ENCODE measurements at regions not wholly inside any gene's neighbourhood (a gene's known extent, or its start where the extent isn't known, plus 50 kb on each side); places are given as distances from the start of the nearest gene placed in this dataset.

GRCh38 chr4:15314974-15315373 is 112.9 kb upstream of the C1QTNF7 start:
- no peak overlapping the region for H3K27ac ChIP-seq (ENCODE audit: low read length)

DNA sequence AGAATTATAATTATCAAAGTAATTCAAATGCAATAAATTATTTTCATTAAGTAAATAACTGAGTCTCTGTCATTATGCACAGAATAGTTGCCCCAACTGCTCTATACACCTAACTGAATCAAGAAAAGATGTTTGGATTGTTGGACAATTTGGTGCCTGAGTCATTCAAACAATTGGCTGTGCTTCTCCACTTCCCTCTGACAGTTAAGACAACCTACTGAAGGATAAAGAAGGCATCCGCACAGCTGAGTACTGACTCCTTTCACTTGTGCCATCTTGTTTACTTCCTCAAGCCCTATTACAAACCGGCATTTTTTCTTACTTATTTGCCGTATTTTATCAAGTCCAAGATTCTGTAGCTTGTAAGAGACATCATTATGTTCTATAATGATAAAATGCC is 110.6 kb upstream of the C1QTNF7 start:
- WGBS (ENCODE audit: insufficient coverage) = 60% methylated on average over 1 of the region's 3 CpGs
- Histone ChIP-seq H3K27ac (ENCODE audit: low read length) (no peak overlapping the region), H3K9me3 (replicated peaks; ENCODE audit: control insufficient read depth, low read depth, low read length) (no peaks in the 10 kb centered on the region)

More at GRCh38 chr4:15314974-15315373, 112.9 kb upstream of the C1QTNF7 start:
- H3K36me3 ChIP-seq (ENCODE audit: control insufficient read depth, insufficient read depth, low read length) = no peaks in the 10 kb centered on the region
- no peak for DNase-seq
- H3K4me3 ChIP-seq (ENCODE audit: low read length) = no peak overlapping the region
- WGBS (ENCODE audit: insufficient coverage) = no CpG with 5 or more reads among the region's 3 CpGs
- H3K4me1 ChIP-seq (ENCODE audit: control insufficient read depth, insufficient read depth, low read length) = no peaks in the 10 kb centered on the region
- H3K9me3 ChIP-seq (replicated peaks; ENCODE audit: control insufficient read depth, low read depth, low read length) = no peaks in the 10 kb centered on the region
- H3K27me3 ChIP-seq (ENCODE audit: control insufficient read depth, insufficient read depth, low read length) = no peaks in the 10 kb centered on the region

GRCh38 chr4:15318621-15319348 is 109.0 kb upstream of the C1QTNF7 start:
- no peaks in the 10 kb centered on the region for H3K27me3 ChIP-seq (ENCODE audit: control insufficient read depth, insufficient read depth, low read length)
- WGBS (ENCODE audit: insufficient coverage) = 67% methylated on average over 1 of the region's 4 CpGs
- DNase-seq = no peak
- H3K4me3 ChIP-seq (ENCODE audit: low read length) = no peak overlapping the region
- H3K36me3 ChIP-seq (ENCODE audit: control insufficient read depth, insufficient read depth, low read length) = no peaks in the 10 kb centered on the region
- H3K27ac ChIP-seq (ENCODE audit: low read length) = no peak overlapping the region
- peaks cover 2% of the 10 kb centered on the region for H3K4me1 ChIP-seq (ENCODE audit: control insufficient read depth, insufficient read depth, low read length)
- no peaks in the 10 kb centered on the region for H3K9me3 ChIP-seq (replicated peaks; ENCODE audit: control insufficient read depth, low read depth, low read length)

More for the DNA sequence above, 110.6 kb upstream of the C1QTNF7 start:
- Histone ChIP-seq H3K4me3 (ENCODE audit: low read length) (no peak overlapping the region), H3K4me1 (ENCODE audit: control insufficient read depth, insufficient read depth, low read length) (peaks cover 2% of the 10 kb centered on the region), H3K27me3 (ENCODE audit: control insufficient read depth, insufficient read depth, low read length) (no peaks in the 10 kb centered on the region), H3K36me3 (ENCODE audit: control insufficient read depth, insufficient read depth, low read length) (no peaks in the 10 kb centered on the region)
- DNase-seq = no peak

GRCh38 chr4:15320121-15320678 is 107.6 kb upstream of the C1QTNF7 start:
- Histone ChIP-seq H3K27ac (ENCODE audit: low read length) (no peak overlapping the region), H3K9me3 (replicated peaks; ENCODE audit: control insufficient read depth, low read depth, low read length) (no peaks in the 10 kb centered on the region), H3K4me1 (ENCODE audit: control insufficient read depth, insufficient read depth, low read length) (peaks cover 2% of the 10 kb centered on the region), H3K36me3 (ENCODE audit: control insufficient read depth, insufficient read depth, low read length) (no peaks in the 10 kb centered on the region), H3K4me3 (ENCODE audit: low read length) (no peak overlapping the region), H3K27me3 (ENCODE audit: control insufficient read depth, insufficient read depth, low read length) (no peaks in the 10 kb centered on the region)
- WGBS (ENCODE audit: insufficient coverage) = no CpG with 5 or more reads among the region's 1 CpG
- DNase-seq = no peak

- no peaks in the 10 kb centered on the region for H3K36me3 ChIP-seq (ENCODE audit: control insufficient read depth, insufficient read depth, low read length)
- H3K27ac ChIP-seq (ENCODE audit: low read length) = no peak overlapping the region
- WGBS (ENCODE audit: insufficient coverage) = 64% methylated on average over 1 of the region's 3 CpGs
- peaks cover 2% of the 10 kb centered on the region for H3K4me1 ChIP-seq (ENCODE audit: control insufficient read depth, insufficient read depth, low read length)
- DNase-seq = no peak
- no peaks in the 10 kb centered on the region for H3K9me3 ChIP-seq (replicated peaks; ENCODE audit: control insufficient read depth, low read depth, low read length)
- H3K4me3 ChIP-seq (ENCODE audit: low read length) = no peak overlapping the region
- H3K27me3 ChIP-seq (ENCODE audit: control insufficient read depth, insufficient read depth, low read length) = no peaks in the 10 kb centered on the region
These were observed 105.8 kb upstream of the C1QTNF7 start for GRCh38 chr4:15322006-15322405.

GRCh38 chr4:15325987-15326386 is 101.8 kb upstream of the C1QTNF7 start:
- Histone ChIP-seq H3K4me1 (ENCODE audit: control insufficient read depth, insufficient read depth, low read length) (peaks cover 5% of the 10 kb centered on the region), H3K9me3 (replicated peaks; ENCODE audit: control insufficient read depth, low read depth, low read length) (no peaks in the 10 kb centered on the region), H3K27me3 (ENCODE audit: control insufficient read depth, insufficient read depth, low read length) (no peaks in the 10 kb centered on the region), H3K36me3 (ENCODE audit: control insufficient read depth, insufficient read depth, low read length) (no peaks in the 10 kb centered on the region), H3K27ac (ENCODE audit: low read length) (no peak overlapping the region), H3K4me3 (ENCODE audit: low read length) (no peak overlapping the region)
- 40% methylated on average over 2 of the region's 5 CpGs for WGBS (ENCODE audit: insufficient coverage)
- DNase-seq = no peak

DNA sequence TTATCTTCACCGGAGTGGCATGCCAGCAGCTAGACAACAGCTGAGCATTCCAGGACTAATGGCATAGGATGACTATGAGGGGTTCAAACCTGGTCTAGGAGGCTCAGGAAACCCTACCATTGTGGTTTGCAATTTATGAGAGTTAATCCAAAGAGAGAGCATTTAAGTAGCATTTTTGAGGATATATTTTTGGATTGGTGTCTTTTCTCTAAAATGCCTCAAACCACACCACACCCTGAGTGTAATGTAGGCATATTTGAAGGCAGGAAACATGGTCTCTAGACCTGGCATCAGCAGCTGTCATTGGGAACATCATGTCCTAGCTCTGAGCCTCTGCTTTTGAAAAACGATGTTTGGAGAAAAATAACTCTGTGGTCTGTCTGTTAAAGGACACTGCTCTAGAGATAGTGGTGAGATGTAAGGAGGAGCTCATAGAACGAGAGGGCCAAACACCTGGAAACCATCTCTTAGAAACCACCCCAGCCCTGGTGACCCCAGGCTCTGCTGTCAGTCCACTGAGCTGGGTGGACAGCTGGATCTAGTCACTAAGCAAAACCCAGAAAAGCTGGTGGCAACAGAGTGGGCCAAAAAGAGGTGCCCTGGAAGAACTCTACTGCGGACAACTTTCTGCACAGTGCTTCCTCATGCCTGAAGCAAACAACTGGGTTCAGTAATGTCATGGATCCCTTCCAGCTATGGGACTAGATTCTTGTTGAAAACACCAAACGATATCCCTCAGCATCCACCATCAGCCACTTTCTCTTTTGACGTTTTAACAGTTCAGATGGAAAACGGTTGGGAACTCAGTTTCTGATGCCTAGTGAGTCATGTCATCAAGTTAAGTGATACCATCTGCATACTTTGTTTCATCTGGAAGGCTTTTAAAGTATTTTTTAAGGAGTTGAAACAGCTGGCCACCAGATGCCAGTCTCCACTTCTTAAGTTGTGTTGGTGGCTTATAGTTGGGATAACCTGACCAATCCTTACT is 100.2 kb upstream of the C1QTNF7 start:
- H3K27ac ChIP-seq (ENCODE audit: low read length) = no peak overlapping the region
- H3K4me1 ChIP-seq (ENCODE audit: control insufficient read depth, insufficient read depth, low read length) = peaks cover 3% of the 10 kb centered on the region
- peak; percentile 24 for DNase-seq
- H3K9me3 ChIP-seq (replicated peaks; ENCODE audit: control insufficient read depth, low read depth, low read length) = no peaks in the 10 kb centered on the region
- no peaks in the 10 kb centered on the region for H3K27me3 ChIP-seq (ENCODE audit: control insufficient read depth, insufficient read depth, low read length)
- WGBS (ENCODE audit: insufficient coverage) = 89% methylated on average over 1 of the region's 7 CpGs
- no peaks in the 10 kb centered on the region for H3K36me3 ChIP-seq (ENCODE audit: control insufficient read depth, insufficient read depth, low read length)
- no peak overlapping the region for H3K4me3 ChIP-seq (ENCODE audit: low read length)

DNA sequence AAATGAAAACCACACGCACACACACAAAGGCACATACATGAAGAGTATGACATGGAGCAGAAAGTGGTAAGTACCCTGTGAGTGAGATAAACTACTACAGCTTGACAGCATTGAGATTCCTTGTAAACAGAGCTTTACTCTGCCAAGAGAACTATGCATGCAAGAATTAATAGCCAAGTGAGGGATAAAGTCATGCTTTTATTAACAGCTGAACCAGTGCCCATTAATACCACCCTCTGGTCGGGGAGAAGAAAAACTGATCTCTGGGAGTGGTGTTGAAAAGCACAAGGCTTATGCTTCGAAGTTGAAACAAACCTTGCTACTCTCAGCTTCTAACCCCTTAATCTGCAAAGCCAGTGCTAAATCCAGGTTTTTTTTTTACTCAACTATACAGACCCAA is 95.9 kb upstream of the C1QTNF7 start:
- Histone ChIP-seq H3K27me3 (ENCODE audit: control insufficient read depth, insufficient read depth, low read length) (no peaks in the 10 kb centered on the region), H3K4me3 (ENCODE audit: low read length) (no peak overlapping the region), H3K4me1 (ENCODE audit: control insufficient read depth, insufficient read depth, low read length) (peaks cover 5% of the 10 kb centered on the region), H3K9me3 (replicated peaks; ENCODE audit: control insufficient read depth, low read depth, low read length) (no peaks in the 10 kb centered on the region), H3K27ac (ENCODE audit: low read length) (no peak overlapping the region), H3K36me3 (ENCODE audit: control insufficient read depth, insufficient read depth, low read length) (no peaks in the 10 kb centered on the region)
- DNase-seq = peak; percentile 41
- no CpG with 5 or more reads among the region's 3 CpGs for WGBS (ENCODE audit: insufficient coverage)

GRCh38 chr4:15332377-15332776 is 95.5 kb upstream of the C1QTNF7 start:
- 86% methylated on average over 3 of the region's 4 CpGs for WGBS (ENCODE audit: insufficient coverage)
- H3K4me3 ChIP-seq (ENCODE audit: low read length) = no peak overlapping the region
- no peak for DNase-seq

More at GRCh38 chr4:15332377-15332776, 95.5 kb upstream of the C1QTNF7 start:
- Histone ChIP-seq H3K4me1 (ENCODE audit: control insufficient read depth, insufficient read depth, low read length) (peaks cover 5% of the 10 kb centered on the region), H3K27ac (ENCODE audit: low read length) (no peak overlapping the region), H3K9me3 (replicated peaks; ENCODE audit: control insufficient read depth, low read depth, low read length) (no peaks in the 10 kb centered on the region), H3K36me3 (ENCODE audit: control insufficient read depth, insufficient read depth, low read length) (no peaks in the 10 kb centered on the region), H3K27me3 (ENCODE audit: control insufficient read depth, insufficient read depth, low read length) (no peaks in the 10 kb centered on the region)

All from muscle of leg (tissue), 3 donors.